ENCODE measurements at regions not wholly inside any gene's neighbourhood (a gene's known extent, or its start where the extent isn't known, plus 50 kb on each side); places are given as distances from the start of the nearest gene placed in this dataset.

DNA sequence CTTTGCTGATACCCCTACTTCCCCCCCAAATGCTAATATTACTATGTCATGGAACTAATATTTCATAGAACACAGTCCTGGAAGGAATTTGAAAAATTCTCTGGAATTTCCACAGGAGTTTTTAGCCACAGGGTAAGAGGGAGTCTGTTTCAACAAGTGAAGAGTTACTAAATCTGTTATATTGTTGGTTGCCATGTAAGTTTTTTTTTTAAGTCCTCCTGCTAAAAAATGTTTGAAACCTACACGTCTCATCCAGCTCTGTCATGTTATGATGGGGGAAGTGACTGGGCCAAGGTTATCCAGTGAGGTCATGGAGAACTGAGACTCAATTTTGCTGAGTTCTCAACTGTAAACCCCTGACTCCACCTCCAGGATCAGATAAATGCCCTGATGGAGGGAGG lies 60.8 kb upstream of the USP24 start:
- Histone ChIP-seq H3K79me2 (ENCODE audit: insufficient read depth, low read length) (no peaks in the 10 kb centered on the region), H3K4me2 (ENCODE audit: low read length) (no peak overlapping the region), H3K9ac (ENCODE audit: low read length) (no peak overlapping the region), H3K4me3 (ENCODE audit: low read depth, low read length, poor library complexity, severe bottlenecking) (no peak overlapping the region), H4K20me1 (ENCODE audit: insufficient read depth, low read length) (no peaks in the 10 kb centered on the region), H3F3A (ENCODE audit: insufficient read depth, low read length) (no peaks in the 10 kb centered on the region), H3K9me3 (ENCODE audit: low read length) (no peaks in the 10 kb centered on the region), H3K9me2 (ENCODE audit: low read depth, low read length) (no peaks in the 10 kb centered on the region), H3K27me3 (ENCODE audit: insufficient read depth, low read length) (no peaks in the 10 kb centered on the region), H3K4me1 (ENCODE audit: insufficient read depth, low read length, severe bottlenecking) (peaks cover 9% of the 10 kb centered on the region), H3K36me3 (ENCODE audit: insufficient read depth, low read length) (no peaks in the 10 kb centered on the region), H2AFZ (ENCODE audit: low read length) (no peak overlapping the region), H3K27ac (ENCODE audit: low read depth, low read length, poor library complexity, severe bottlenecking) (no peak overlapping the region)
- TF ChIP-seq EZH2 (IDR thresholded peaks at IDR 0.05; ENCODE audit: borderline replicate concordance, low read length): no peak
- TF ChIP-seq, protein P1, sequence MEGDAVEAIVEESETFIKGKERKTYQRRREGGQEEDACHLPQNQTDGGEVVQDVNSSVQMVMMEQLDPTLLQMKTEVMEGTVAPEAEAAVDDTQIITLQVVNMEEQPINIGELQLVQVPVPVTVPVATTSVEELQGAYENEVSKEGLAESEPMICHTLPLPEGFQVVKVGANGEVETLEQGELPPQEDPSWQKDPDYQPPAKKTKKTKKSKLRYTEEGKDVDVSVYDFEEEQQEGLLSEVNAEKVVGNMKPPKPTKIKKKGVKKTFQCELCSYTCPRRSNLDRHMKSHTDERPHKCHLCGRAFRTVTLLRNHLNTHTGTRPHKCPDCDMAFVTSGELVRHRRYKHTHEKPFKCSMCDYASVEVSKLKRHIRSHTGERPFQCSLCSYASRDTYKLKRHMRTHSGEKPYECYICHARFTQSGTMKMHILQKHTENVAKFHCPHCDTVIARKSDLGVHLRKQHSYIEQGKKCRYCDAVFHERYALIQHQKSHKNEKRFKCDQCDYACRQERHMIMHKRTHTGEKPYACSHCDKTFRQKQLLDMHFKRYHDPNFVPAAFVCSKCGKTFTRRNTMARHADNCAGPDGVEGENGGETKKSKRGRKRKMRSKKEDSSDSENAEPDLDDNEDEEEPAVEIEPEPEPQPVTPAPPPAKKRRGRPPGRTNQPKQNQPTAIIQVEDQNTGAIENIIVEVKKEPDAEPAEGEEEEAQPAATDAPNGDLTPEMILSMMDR (IDR thresholded peaks at IDR 0.05; ENCODE audit: low read length): no peak

DNA sequence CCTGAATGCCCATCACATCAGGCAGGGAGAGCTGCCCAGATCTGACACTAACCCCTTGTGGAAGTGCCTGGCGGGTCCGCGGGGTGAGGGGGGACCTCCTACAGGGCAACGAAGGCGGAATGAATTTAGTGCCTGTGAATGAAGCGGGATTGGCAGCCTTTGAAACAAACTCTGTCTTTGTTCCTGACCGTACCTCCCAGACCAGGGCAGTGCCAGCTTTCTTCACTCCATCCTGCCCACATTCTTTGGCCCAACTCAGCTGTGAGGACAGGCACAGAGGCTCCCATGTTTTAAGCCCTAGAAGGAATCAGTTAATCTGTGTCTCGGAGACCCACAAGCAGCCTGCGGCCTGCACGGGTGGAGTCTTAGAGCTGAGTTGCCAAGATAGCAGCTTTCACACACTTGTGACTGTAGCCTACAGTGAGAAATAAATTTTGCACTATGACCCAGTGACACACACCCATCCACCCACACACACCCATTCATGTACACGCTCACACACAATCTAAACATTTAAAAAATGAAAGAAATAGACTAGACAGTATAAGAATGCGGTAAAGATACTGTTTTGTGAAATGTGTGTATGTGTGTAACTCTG lies 60.1 kb upstream of the USP24 start:
- Histone ChIP-seq H2AFZ (ENCODE audit: low read length) (no peak overlapping the region), H3K27ac (ENCODE audit: low read depth, low read length, poor library complexity, severe bottlenecking) (no peak overlapping the region), H3K4me2 (ENCODE audit: low read length) (no peak overlapping the region), H3K9ac (ENCODE audit: low read length) (no peak overlapping the region), H3K4me3 (ENCODE audit: low read depth, low read length, poor library complexity, severe bottlenecking) (no peak overlapping the region), H3K4me1 (ENCODE audit: insufficient read depth, low read length, severe bottlenecking) (peaks cover 9% of the 10 kb centered on the region), H3K79me2 (ENCODE audit: insufficient read depth, low read length) (no peaks in the 10 kb centered on the region), H3K9me3 (ENCODE audit: low read length) (no peaks in the 10 kb centered on the region), H3K9me2 (ENCODE audit: low read depth, low read length) (no peaks in the 10 kb centered on the region), H3F3A (ENCODE audit: insufficient read depth, low read length) (no peaks in the 10 kb centered on the region), H4K20me1 (ENCODE audit: insufficient read depth, low read length) (no peaks in the 10 kb centered on the region), H3K36me3 (ENCODE audit: insufficient read depth, low read length) (no peaks in the 10 kb centered on the region), H3K27me3 (ENCODE audit: insufficient read depth, low read length) (no peaks in the 10 kb centered on the region)
- no peak for TF ChIP-seq EZH2 (IDR thresholded peaks at IDR 0.05; ENCODE audit: borderline replicate concordance, low read length)
- TF ChIP-seq, protein P1 (IDR thresholded peaks at IDR 0.05; ENCODE audit: low read length): no peak

DNA sequence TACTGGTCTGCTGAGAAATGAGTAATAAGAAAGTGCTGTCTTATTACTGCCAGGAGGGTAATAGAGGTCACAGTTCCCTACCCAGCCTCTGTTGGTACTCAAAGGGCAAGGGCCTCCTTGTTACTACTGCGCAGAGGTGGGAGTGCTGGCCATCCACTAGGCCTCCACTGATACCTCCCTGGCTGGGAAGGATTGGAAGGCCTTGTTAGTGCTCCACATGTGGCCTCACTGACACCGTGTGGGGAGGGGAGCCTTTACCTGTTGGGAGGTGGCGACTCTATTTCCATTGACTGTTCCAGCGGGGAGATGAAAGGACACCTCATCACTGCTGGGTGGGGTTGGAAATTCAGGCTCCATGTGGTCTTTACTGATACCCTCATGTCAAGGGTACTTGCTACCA lies 57.8 kb upstream of the USP24 start:
- H2AFZ ChIP-seq (ENCODE audit: low read length): no peak overlapping the region
- H3F3A ChIP-seq (ENCODE audit: insufficient read depth, low read length): no peaks in the 10 kb centered on the region
- no peak overlapping the region for H3K4me3 ChIP-seq (ENCODE audit: low read depth, low read length, poor library complexity, severe bottlenecking)
- no peaks in the 10 kb centered on the region for H4K20me1 ChIP-seq (ENCODE audit: insufficient read depth, low read length)
- 0 out of 2 replicates have a peak, but pooled peaks cover 3% of the 10 kb centered on the region for H3K9me3 ChIP-seq (ENCODE audit: low read length)
- TF ChIP-seq, protein P1 (IDR thresholded peaks at IDR 0.05; ENCODE audit: low read length): no peak
- no peaks in the 10 kb centered on the region for H3K27me3 ChIP-seq (ENCODE audit: insufficient read depth, low read length)
- H3K9me2 ChIP-seq (ENCODE audit: low read depth, low read length): no peaks in the 10 kb centered on the region
- no peak overlapping the region for H3K27ac ChIP-seq (ENCODE audit: low read depth, low read length, poor library complexity, severe bottlenecking)
- no peaks in the 10 kb centered on the region for H3K79me2 ChIP-seq (ENCODE audit: insufficient read depth, low read length)
- H3K4me1 ChIP-seq (ENCODE audit: insufficient read depth, low read length, severe bottlenecking): peaks cover 9% of the 10 kb centered on the region
- H3K36me3 ChIP-seq (ENCODE audit: insufficient read depth, low read length): no peaks in the 10 kb centered on the region
- H3K9ac ChIP-seq (ENCODE audit: low read length): no peak overlapping the region
- no peak overlapping the region for H3K4me2 ChIP-seq (ENCODE audit: low read length)
